Hematopoietic multipotent progenitor cell (in vitro differentiated cells): ENCODE measurements at regions not wholly inside any gene's neighbourhood (a gene's known extent, or its start where the extent isn't known, plus 50 kb on each side); places are given as distances from the start of the nearest gene placed in this dataset.

Source experiments
- DNase-seq, 3 donors: peaks; one replicate each; pipeline ENCODE4 v3.0.0-alpha.2; 2011 to 2015; ENCODE audit warnings: low read depth in 2 of 3, low spot score in 2 of 3

- DNase-seq, result no peak
Observed at GRCh38 chr4:180950377-180950776, 1292.8 kb upstream of the TENM3 start.

- DNase-seq, result no peak
Observed at GRCh38 chr4:180951312-180951711, 1291.9 kb upstream of the TENM3 start.

GRCh38 chr4:180953572-180953971 lies 1289.6 kb upstream of the TENM3 start:
- no peak for DNase-seq

- DNase-seq, result no peak
Observed at GRCh38 chr4:180960743-180961401, 1282.3 kb upstream of the TENM3 start.

- DNase-seq, result no peak
Observed at GRCh38 chr4:180962268-180962667, 1280.9 kb upstream of the TENM3 start.

GRCh38 chr4:180966312-180966711 lies 1276.9 kb upstream of the TENM3 start:
- no peak for DNase-seq

- DNase-seq, result no peak
Observed at GRCh38 chr4:180967936-180968335, 1275.3 kb upstream of the TENM3 start.

- DNase-seq, result no peak
Observed at GRCh38 chr4:180973894-180974293, 1269.3 kb upstream of the TENM3 start.

GRCh38 chr4:180990931-180991330 lies 1252.3 kb upstream of the TENM3 start:
- no peak for DNase-seq

GRCh38 chr4:180993244-180993836 lies 1249.9 kb upstream of the TENM3 start:
- no peak for DNase-seq

- DNase-seq, result no peak
Observed at GRCh38 chr4:180994722-180995121, 1248.5 kb upstream of the TENM3 start.

- DNase-seq, result no peak
Observed at GRCh38 chr4:180999217-180999616, 1244.0 kb upstream of the TENM3 start.

GRCh38 chr4:181004056-181004455 lies 1239.1 kb upstream of the TENM3 start:
- no peak for DNase-seq

- peak in 1 of 3 donors; percentile 13 for DNase-seq
Observed at GRCh38 chr4:181006499-181007260, 1236.5 kb upstream of the TENM3 start.

- no peak for DNase-seq
Observed at GRCh38 chr4:181007751-181008150, 1235.5 kb upstream of the TENM3 start.

GRCh38 chr4:181008164-181008563 lies 1235.0 kb upstream of the TENM3 start:
- no peak for DNase-seq

GRCh38 chr4:181013162-181013561 lies 1230.0 kb upstream of the TENM3 start:
- no peak for DNase-seq

GRCh38 chr4:181017038-181017437 lies 1226.2 kb upstream of the TENM3 start:
- no peak for DNase-seq

GRCh38 chr4:181018472-181018871 lies 1224.7 kb upstream of the TENM3 start:
- DNase-seq, result no peak

GRCh38 chr4:181018913-181019312 lies 1224.3 kb upstream of the TENM3 start:
- DNase-seq, result no peak

GRCh38 chr4:181020456-181020855 lies 1222.7 kb upstream of the TENM3 start:
- no peak for DNase-seq

GRCh38 chr4:181021213-181021612 lies 1222.0 kb upstream of the TENM3 start:
- no peak for DNase-seq
